ENCODE measurements at regions not wholly inside any gene's neighbourhood (a gene's known extent, or its start where the extent isn't known, plus 50 kb on each side); places are given as distances from the start of the nearest gene placed in this dataset.

GRCh38 chr13:31670831-31671617, 68.3 kb upstream of the RXFP2 start:
- no peak for DNase-seq (ENCODE audit: low spot score)
- TF ChIP-seq CTCF (IDR thresholded peaks at IDR 0.05) = no peak
- Histone ChIP-seq H3K27ac (no peak overlapping the region), H3K4me3 (no peak overlapping the region)

GRCh38 chr13:31674051-31674450, 65.3 kb upstream of the RXFP2 start:
- no peak for DNase-seq (ENCODE audit: low spot score)
- Histone ChIP-seq H3K4me3 (no peak overlapping the region), H3K27ac (no peak overlapping the region)
- TF ChIP-seq CTCF (IDR thresholded peaks at IDR 0.05) = no peak

DNA sequence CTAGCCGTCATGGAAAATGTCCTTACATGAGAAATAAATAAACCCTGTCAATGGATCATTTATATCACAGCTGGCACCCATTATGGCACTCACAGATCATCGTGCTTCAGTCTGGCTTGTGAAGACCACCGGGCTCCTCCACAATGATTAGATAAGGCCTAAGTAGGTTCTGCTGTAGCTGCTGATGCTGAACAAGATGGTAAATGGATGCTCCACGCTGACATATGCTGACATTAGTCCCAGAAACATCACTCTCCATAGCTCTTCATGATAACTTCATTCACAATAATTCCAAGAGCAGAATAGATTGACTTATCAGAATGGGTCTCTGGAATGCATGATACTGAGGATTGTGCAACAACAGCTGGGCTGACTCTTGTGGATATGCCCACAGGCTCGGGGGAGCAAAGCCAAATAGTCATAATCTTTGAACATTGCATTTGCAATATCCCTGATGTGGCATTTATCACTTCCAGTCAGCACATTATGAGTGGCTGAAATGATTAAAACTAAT, 63.8 kb upstream of the RXFP2 start:
- no peak for DNase-seq (ENCODE audit: low spot score)
- no peak overlapping the region for H3K27ac ChIP-seq
- no peak for TF ChIP-seq CTCF (IDR thresholded peaks at IDR 0.05)
- H3K4me3 ChIP-seq = no peak overlapping the region

DNA sequence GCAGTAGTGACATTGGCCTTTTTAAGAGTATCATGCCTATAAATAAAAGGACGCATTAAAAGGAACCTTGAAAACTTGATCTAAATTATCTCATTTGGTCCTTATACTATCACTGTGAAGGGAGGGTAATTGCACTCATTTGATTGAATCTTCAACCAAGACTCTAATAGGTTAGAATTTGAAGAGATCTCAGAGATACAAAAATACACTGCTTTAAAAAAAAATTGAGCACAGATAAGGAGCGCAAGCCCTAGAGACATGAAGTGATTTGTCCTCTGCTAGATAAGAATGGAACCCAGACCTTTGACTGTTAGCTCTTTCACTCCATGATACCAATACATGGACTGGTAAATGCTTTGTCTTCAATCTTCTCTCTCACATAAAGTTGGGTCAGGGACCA, 58.2 kb upstream of the RXFP2 start:
- Histone ChIP-seq H3K4me3 (no peak overlapping the region), H3K27ac (no peak overlapping the region)
- DNase-seq (ENCODE audit: low spot score) = no peak
- TF ChIP-seq CTCF (IDR thresholded peaks at IDR 0.05) = no peak

DNA sequence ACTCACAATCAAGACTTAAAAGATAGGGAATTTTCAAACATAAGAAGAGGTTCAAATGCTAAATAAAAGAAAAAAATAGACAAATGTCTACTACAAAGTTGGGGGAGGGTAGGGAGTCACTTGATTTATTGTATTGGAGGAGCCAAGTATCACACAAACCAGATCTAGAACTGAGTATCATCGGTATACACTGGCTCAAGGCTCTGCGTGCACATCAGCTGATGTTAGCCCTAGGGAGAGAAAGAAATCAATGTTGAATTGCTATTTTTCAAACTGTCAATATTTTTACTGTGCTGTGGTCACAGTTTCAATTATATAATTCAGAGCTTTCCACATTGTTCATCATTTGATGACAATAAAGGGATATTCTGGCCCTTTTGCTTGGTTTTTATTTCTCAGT, 54.9 kb upstream of the RXFP2 start:
- no peak for TF ChIP-seq CTCF (IDR thresholded peaks at IDR 0.05)
- no peak overlapping the region for H3K4me3 ChIP-seq
- DNase-seq (ENCODE audit: low spot score) = no peak
- no peak overlapping the region for H3K27ac ChIP-seq

DNA sequence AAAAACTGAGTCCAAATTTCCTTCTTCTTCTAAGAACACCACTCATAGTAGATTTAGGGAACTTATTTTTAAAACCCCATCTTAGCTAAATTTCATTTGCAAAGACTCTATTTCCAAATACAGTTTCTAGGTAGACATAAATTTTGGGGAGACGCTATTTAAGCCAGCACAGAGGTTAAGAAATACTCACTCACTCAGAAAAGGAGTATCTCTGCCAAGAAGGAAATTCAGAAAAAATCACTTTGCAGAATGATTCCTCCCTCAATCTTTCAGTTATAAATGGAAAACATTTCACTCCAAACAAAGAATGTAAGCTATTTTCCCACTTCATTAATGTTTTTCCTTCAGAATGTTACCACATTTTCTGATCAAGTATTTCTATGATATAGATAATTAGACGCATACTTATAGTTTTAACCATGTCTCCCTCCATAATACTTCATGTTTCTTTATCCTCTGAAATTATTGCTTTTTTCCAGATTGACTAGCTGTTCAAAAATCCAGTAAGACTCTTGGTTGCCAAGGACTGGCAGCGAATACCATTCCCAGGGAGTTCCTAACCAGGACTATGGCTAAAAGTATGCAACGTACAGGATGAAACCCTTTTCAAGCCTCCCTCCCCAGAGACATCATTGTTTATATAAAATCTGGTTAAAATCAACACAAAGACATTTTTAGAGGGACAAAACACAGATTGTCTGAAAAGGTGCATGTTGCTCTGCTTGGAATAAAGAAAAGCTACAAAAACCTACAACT, 52.5 kb upstream of the RXFP2 start:
- H3K27ac ChIP-seq = no peak overlapping the region
- no peak for DNase-seq (ENCODE audit: low spot score)

More for the DNA sequence above, 52.5 kb upstream of the RXFP2 start:
- H3K4me3 ChIP-seq = no peak overlapping the region
- TF ChIP-seq CTCF (IDR thresholded peaks at IDR 0.05) = no peak
